ENCODE measurements at regions not wholly inside any gene's neighbourhood (a gene's known extent, or its start where the extent isn't known, plus 50 kb on each side); places are given as distances from the start of the nearest gene placed in this dataset.
"Not testable (repeated sequence)": the region's sequence is repeated elsewhere in the genome, so short reads cannot be mapped to it uniquely, and the experiment has no call there.

DNA sequence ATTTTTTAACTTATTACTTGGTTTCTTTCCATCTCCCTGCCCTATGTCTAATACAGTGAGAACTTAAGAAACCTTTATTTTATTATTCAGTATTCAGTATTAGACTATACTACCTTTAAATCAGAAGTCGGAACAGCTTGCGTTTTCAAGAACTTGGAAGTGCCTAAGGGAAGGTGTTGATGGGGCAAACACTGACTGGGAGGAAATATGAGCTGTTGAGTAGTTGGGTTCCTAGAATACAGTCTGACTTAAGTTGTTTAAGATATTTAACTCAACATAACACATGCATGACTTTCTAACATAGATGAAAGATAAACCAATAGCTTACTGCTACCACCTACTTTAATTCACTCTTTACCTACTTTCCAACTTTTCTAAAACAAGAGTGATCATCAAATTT is 1048.1 kb downstream of the ROBO2 start:
- no peak for DNase-seq

DNA sequence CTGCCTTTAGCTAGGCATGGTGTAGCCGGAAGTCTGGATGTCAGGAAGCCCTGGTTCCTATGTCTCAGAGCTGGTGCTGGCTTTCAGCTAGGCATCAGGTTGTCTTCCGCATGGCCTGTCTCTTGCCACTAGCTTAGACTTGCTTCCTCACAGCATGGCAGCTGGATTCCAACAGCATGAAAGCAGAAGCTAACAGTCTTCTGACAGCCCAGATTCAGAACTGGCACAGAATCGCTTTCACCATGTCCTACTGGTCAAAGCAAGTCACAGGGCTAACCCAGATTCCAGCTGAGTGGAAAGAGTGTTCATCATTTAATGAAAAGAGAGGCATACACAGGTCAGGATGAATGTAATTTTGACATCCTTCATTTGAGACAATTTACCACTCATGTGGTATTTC is 1050.5 kb downstream of the ROBO2 start:
- DNase-seq, result no peak

DNA sequence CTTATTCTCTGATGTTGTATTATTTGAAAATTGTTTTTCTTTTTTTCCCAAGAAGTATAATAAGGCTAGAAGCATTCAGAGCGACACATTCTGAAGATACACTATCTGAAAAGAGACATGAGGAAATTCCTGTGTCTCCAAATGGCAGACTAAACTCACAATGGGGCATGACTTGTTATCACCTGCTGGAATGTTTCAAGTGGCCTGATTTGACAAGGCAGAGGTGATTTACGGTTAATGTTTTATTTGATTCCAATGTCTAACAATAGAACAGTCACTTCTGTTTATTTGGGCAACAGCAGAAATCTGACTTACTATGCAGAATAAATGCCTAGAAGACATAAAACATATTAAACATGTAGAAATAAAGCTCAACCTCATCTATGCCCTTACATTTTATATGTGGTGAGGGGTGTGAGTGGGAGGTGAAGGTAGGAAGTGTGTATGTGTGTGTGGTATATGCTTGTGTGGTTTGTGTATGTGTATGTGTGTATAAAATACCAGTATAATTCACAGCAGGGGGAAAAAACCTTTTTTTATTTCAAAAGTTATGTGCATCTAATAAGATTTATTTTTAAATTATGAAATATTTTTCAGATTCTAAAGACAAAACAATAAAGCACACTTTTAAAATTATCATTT is 1051.7 kb downstream of the ROBO2 start:
- peak; percentile 13 for DNase-seq

DNA sequence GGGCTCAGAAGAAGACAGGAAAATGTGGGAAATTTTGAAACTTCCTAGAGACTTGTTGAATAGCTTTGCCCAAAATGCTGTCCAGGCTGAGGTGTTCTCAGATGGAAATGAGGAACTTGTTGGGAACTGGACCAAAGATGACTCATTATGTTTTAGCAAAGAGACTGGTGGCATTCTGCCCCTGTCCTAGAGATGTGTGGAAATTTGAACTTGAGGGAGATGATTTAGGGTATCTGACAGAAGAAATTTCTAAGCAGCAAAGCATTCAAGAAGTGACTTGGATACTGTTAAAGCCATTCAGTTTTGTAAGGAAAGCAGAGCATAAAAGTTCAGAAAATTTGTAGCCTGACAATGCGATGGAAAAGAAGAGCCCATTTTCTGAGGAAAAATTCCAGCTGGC is 1052.7 kb downstream of the ROBO2 start:
- DNase-seq, result peak; percentile 10

DNA sequence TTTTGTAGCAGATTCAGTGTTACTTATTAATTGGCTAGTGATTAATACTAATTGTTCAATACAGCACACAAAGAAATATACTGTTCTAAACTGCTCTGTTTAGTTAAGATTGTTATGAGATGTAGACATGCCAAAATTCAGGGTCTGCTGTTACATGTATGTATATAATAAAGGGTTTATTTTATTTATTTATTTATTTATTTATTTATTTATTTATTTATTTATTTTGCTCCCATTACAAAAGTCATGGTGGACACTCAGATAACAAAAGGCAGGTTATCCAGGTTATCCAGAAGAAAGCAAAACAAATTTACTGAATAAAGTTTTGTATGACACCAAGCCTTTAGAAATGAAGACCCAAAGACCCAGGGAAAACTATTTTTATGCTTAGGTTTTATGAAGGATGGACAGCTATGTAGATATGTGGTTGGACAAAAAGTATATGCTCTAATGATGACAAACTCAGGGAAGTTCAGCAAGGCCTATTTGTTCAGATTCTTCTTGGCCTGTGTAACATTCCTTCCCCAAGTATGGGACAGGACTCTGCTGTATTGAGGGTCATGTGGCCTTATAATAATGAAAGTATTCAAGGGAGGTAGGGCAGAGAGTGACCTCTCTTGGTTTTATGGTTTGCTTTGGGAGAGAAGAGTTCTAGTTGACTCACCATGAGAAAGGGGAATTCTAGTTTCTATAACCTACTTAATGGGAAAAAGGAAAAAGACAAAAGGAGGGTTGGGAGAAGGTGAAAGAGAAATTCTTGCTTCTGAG is 1056.8 kb downstream of the ROBO2 start:
- no peak for DNase-seq

DNA sequence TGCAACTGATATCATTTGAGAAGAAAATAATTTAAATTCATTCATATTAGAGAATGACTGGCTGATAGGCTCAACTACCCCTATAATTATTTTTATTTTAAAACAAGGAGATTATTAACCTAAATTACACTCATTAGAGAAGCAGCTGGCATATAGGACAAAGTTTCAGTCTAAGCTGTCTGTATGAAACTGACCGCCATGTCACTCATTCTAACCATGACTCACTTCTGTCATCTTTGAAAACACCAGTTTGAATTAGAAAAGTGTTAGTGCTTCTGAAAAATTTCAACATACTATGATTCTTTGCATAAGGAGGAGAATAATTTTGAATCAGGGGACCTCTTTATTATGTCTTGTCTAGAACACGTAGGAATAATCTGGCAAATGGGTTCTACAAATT is 1058.5 kb downstream of the ROBO2 start:
- no peak for DNase-seq

DNA sequence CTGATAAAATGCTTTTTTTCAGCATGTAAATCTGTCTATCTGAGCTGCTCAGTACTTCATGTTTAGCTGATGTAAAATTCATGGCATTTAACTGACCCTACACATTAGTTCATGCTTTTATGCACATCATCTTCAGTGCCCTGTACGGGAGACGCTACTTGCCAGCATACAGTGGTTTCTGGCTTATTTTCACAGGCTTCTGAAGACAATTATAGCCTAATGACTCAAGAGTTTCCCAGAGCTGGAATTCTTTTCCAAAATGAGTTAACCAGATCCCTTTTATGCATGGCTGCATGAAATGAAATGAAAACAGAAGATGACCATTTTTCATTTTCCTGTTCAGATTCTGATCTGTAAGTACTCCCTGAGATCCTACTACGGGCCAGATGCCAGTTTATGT is 1061.5 kb downstream of the ROBO2 start:
- DNase-seq, result peak; percentile 10

- DNase-seq, result not testable (repeated sequence)
Observed at GRCh38 chr3:78108269-78108961, 1068.5 kb downstream of the ROBO2 start.

DNA sequence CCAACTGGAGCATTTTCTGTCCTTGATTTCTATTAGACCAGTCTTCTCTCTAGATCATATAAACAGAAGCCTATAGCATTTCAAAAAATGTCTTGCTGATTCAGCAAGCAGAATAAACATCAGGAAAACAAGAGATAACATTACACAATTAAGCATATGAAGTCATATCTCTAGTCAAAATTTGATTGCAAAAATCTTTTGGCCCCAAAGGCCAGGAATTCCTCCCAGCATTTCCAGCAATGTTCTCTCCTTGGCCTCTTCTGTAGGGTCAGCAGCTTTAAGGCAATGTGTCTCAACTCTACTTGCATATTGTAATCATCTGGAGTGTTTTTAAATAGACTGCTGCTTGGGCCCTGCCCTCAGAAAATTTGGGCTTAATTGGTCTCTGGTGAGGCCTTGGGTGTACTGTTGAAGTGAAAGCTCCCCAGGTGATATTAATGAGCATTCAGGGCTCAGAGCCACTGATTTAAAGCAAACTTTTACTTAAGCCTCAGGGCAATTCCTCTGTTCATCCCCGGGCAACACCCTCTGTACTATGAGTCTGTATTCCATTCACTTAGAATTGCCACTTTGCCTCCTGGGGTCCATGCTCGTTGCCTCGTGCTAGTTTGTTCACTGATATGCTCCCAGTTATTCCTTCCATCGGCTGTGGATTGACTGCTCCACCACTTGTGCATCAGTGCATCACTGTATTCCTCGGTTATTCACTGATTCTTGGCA is 1072.6 kb downstream of the ROBO2 start:
- peak; percentile 21 for DNase-seq

DNA sequence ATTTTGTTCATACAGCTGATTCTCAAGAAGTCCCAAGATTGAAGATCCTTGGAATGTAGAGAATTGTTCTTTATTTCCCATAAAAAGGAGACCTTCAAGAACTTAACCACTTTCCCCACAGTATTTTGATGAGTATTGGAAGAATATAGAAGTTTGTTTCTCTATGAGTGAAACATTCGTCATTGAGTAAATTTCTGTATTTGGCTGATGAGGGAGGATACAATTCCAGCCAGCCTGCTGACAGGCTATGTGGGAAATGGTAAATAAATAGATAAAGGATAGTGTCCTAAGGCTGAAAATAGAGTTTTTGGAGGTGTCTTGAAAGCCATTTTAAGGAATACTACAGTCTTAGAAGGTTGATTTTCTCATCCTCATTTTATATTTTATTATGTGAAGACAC is 1076.1 kb downstream of the ROBO2 start:
- no peak for DNase-seq

GRCh38 chr3:78116874-78117273 is 1077.0 kb downstream of the ROBO2 start:
- no peak for DNase-seq

- DNase-seq, result no peak
Observed at GRCh38 chr3:78123058-78123457, 1083.2 kb downstream of the ROBO2 start.

- no peak for DNase-seq
Observed at GRCh38 chr3:78129707-78130106, 1089.8 kb downstream of the ROBO2 start.

DNA sequence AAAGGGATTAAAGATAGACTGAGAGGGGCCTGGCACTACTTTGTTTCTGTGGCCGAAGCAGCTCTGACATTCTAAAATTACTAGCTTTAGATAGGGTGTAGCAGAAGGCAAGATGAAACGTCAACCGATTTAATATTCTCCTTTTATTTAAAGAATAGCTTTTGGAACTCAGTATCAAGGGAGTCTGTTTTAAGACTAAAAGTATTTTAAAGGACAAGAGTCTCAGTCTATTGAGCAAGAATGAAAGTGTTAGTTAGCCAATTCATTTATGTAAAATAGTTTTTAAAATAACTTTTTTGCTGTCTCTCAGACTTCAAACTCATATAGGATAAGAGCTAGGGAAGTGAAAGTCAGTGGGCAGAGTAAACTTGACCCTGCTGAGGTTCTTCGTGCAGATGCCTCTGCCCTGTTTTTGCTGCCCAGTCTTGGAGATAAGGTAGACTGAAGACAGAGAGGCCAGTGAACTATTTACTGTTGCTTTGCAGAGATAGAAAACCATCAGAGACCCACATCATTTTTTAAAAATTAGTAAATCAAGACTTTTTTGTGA is 1090.9 kb downstream of the ROBO2 start:
- DNase-seq, result no peak

- no peak for DNase-seq
Observed at GRCh38 chr3:78134496-78134895, 1094.6 kb downstream of the ROBO2 start.

GRCh38 chr3:78139166-78139565 is 1099.3 kb downstream of the ROBO2 start:
- peak; percentile 81 for DNase-seq

DNA sequence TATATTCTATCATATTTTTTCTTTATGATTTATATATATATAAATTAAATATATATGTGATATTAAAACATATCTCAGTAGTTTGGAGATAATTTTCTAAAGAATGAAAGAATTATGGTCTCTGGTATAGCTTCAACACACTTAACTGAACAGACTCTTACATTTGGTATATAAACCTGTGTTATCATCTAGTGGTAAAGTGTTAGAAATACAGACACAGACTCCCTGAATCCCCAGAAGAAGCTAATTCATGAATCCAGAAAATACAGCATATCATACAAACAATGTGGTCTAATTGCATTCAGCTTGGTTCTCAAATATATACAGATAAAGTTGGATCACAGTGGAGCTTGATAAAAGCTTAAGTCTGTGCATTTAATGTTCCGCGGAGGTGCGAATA is 1100.4 kb downstream of the ROBO2 start:
- DNase-seq, result no peak

DNA sequence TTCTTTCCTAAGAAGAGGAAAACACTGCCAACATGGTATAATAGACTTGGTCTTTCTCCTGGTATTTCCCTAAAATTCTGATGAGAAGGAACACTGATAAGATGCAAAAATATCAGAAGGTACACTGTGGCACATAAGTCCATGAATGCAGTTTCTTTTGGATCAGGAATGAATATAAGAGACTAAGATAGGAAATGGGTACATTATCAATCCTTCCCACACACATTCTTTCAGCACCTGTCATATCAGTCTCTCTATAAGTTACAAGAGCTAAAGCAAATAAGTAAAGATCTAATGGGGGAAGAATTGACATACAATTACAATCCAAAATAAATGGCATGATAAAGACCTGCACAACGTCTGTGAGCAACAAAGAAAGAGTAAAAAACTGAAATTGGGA is 1101.0 kb downstream of the ROBO2 start:
- peak; percentile 51 for DNase-seq

DNA sequence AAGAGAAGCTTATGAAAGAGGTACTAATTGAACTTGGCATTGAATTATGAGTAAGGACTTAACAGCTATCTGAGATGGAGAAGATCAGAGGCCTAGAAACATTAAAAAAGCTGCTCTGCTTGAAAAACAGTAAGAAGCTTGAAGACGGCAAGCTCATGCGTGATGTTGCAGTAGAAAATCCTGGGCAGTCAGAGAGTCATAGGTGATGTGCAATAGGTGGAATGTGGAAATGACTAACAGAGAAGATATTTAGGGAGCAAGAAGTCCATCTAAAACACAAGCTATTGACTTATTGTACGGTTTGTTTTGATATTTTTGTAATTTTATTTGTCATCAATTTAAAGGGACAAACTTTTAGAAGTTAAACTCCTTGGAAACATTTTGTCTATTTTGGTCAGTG is 1101.4 kb downstream of the ROBO2 start:
- peak; percentile 88 for DNase-seq

DNA sequence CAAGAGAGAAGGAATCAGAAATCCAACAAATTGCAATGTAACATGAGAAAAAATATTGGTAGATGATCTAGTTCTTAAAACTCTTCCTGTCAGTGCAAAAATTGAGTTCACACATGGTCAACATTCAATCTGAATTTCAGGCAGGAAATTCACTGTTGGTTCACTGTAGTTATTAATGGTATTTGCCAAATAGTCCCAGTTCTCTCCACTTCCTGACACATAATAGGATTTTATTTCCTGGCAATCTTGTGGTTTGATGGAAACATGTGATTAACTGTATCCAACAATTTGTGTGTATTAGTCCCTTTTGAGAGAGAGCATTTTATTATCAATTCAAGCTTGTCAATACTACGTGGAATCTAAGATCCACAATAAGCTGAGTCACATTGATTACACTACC is 1103.1 kb downstream of the ROBO2 start:
- DNase-seq, result peak; percentile 4

DNA sequence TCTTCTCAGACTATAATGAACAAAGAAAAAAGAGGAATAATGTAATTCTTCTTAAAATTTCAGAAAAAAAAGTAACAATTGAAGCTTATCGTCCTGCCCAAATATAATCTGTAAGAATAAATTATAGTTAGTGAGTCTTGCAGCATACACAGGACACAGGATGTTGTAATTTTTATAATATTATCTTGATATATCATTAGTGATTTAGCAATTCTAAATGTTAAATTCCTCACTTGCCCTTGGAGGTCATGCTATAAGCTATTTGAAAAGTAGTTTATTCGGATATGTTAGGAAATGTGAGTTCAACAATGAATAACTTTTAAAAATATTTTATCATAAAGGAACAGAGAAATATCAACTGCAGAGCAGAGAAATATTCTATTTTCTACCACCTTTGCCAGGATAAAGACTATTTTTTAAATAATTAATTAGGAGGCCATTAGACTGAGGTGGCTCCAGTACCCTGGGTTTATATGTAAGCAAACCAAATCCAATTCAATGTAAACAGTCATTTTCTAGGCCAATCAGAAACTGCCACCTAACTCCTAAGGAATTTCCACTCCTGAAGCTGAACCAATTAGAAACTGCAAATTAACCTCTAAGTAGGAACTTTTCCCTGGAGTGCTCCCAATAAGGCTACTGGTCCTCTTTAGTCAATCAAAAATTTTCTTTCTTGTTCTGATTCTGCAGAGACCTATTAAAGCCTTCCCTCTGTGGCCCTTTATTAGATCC is 1109.3 kb downstream of the ROBO2 start:
- peak; percentile 6 for DNase-seq

DNA sequence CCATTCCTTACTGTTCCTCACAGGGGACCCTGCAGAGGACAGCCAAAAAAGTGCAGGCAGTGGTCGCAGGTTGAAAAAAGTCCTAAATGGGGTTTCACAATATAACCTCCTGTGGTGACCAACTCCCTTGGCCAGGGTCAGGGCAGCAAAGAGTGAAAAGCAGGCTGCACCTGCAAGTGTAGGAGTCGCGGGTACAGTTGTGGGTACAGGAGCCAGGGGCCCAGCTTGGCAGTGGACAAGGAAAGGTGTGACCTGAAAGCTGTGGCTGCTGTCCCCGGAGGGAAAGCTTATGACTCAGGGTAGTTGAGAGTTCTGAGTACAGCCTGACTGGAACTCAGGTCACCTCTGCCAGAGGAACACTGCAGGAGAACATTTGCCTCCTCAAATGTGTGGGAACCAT is 1114.1 kb downstream of the ROBO2 start:
- no peak for DNase-seq
